NCI-H2081 (cell line): ENCODE measurements at regions not wholly inside any gene's neighbourhood (a gene's known extent, or its start where the extent isn't known, plus 50 kb on each side); places are given as distances from the start of the nearest gene placed in this dataset.

Experiments used
- DNase-seq, 2 experiments: peaks; one replicate each; lab custom pipeline; 2025; lab: John Stamatoyannopoulos, UW

GRCh38 chr10:44435196-44435595, 50.3 kb upstream of the CXCL12 start:
- no peak for DNase-seq

- DNase-seq = no peak
These were observed 51.3 kb upstream of the CXCL12 start for GRCh38 chr10:44436240-44436639.

- no peak for DNase-seq
These were observed 53.1 kb upstream of the CXCL12 start for GRCh38 chr10:44437840-44438511.

- no peak for DNase-seq
These were observed 54.5 kb upstream of the CXCL12 start for GRCh38 chr10:44439239-44439957.

- DNase-seq = no peak
These were observed 55.0 kb upstream of the CXCL12 start for GRCh38 chr10:44439958-44440244.

- no peak for DNase-seq
These were observed 72.4 kb upstream of the CXCL12 start for GRCh38 chr10:44457259-44457658.

- no peak for DNase-seq
These were observed 73.9 kb upstream of the CXCL12 start for GRCh38 chr10:44458671-44459413.

- no peak for DNase-seq
These were observed 74.8 kb upstream of the CXCL12 start for GRCh38 chr10:44459671-44460070.

- DNase-seq = no peak
These were observed 75.5 kb upstream of the CXCL12 start for GRCh38 chr10:44460416-44460815.

- DNase-seq = no peak
These were observed 77.5 kb upstream of the CXCL12 start for GRCh38 chr10:44462338-44462914.

GRCh38 chr10:44463511-44464121, 78.7 kb upstream of the CXCL12 start:
- no peak for DNase-seq

GRCh38 chr10:44464503-44464902, 79.6 kb upstream of the CXCL12 start:
- DNase-seq = no peak

- no peak for DNase-seq
These were observed 80.7 kb upstream of the CXCL12 start for GRCh38 chr10:44465401-44466115.

- DNase-seq = no peak
These were observed 81.3 kb upstream of the CXCL12 start for GRCh38 chr10:44466236-44466635.

- no peak for DNase-seq
These were observed 82.2 kb upstream of the CXCL12 start for GRCh38 chr10:44467090-44467489.

- DNase-seq = no peak
These were observed 83.0 kb upstream of the CXCL12 start for GRCh38 chr10:44467900-44468299.

- DNase-seq = no peak
These were observed 83.6 kb upstream of the CXCL12 start for GRCh38 chr10:44468525-44468924.

GRCh38 chr10:44468965-44469364, 84.1 kb upstream of the CXCL12 start:
- no peak for DNase-seq

GRCh38 chr10:44470784-44471183, 85.9 kb upstream of the CXCL12 start:
- no peak for DNase-seq

GRCh38 chr10:44471410-44471809, 86.5 kb upstream of the CXCL12 start:
- no peak for DNase-seq

- DNase-seq = no peak
These were observed 88.2 kb upstream of the CXCL12 start for GRCh38 chr10:44473146-44473545.
